KMS-11 (cell line): ENCODE measurements at regions not wholly inside any gene's neighbourhood (a gene's known extent, or its start where the extent isn't known, plus 50 kb on each side); places are given as distances from the start of the nearest gene placed in this dataset.

Source experiments
- H2AFZ ChIP-seq: fragments of 200-600 bp; sonication (generic); 2 replicates; pipeline ENCODE4 v1.6.1; 2016; ENCODE audit warnings: antibody characterized with exemption, mixed run types, low read depth
- H3K27ac ChIP-seq: fragments of 200-600 bp; sonication (generic); 2 replicates; pipeline ENCODE4 v1.6.1; 2016; ENCODE audit warnings: mild to moderate bottlenecking, mixed run types
- H3K27me3 ChIP-seq: fragments of 200-600 bp; sonication (generic); 2 replicates; pipeline ENCODE4 v1.6.1; 2017; ENCODE audit warnings: mild to moderate bottlenecking, low read depth, mixed run types, moderate library complexity; ENCODE audit not compliant: insufficient read depth
- H3K36me3 ChIP-seq: fragments of 200-600 bp; sonication (generic); 2 replicates; pipeline ENCODE4 v1.6.1; 2017; ENCODE audit warnings: mild to moderate bottlenecking, mixed run types; ENCODE audit not compliant: insufficient read depth
- H3K4me1 ChIP-seq: fragments of 200-600 bp; sonication (generic); 2 replicates; pipeline ENCODE4 v1.6.1; 2016; ENCODE audit warnings: mild to moderate bottlenecking, low read depth, mixed run types; ENCODE audit not compliant: poor library complexity, severe bottlenecking
- H3K4me2 ChIP-seq: fragments of 200-600 bp; sonication (generic); 2 replicates; pipeline ENCODE4 v1.7.0; 2016; ENCODE audit warnings: mild to moderate bottlenecking, mixed run types
- H3K4me3 ChIP-seq: fragments of 200-600 bp; sonication (generic); IDR thresholded peaks from 2 replicates; pipeline ENCODE4 v1.6.1; 2017; ENCODE audit warnings: low read depth, low read length, mixed read lengths; ENCODE audit not compliant: insufficient read depth
- H3K79me2 ChIP-seq: fragments of 200-600 bp; sonication (generic); 2 replicates; pipeline ENCODE4 v1.6.1; 2016; ENCODE audit warnings: low read depth, mixed run types; ENCODE audit not compliant: insufficient read depth
- H3K9ac ChIP-seq: fragments of 200-600 bp; sonication (generic); 2 replicates; pipeline ENCODE4 v1.6.1; 2016; ENCODE audit warnings: mild to moderate bottlenecking, mixed run types
- H4K20me1 ChIP-seq: fragments of 200-600 bp; sonication (generic); 2 replicates; pipeline ENCODE4 v1.6.1; 2016; ENCODE audit warnings: mild to moderate bottlenecking, mixed run types; ENCODE audit not compliant: insufficient read depth
- CTCF ChIP-seq: fragments of 200-600 bp; sonication (generic); conservative IDR thresholded peaks from 2 replicates; pipeline ENCODE4 v1.6.1; 2017; ENCODE audit warnings: low read depth, mild to moderate bottlenecking, antibody characterized with exemption, low read length, moderate library complexity, mixed read lengths

- H3K36me3 ChIP-seq = no peaks in the 10 kb centered on the region
- H3K4me1 ChIP-seq = no peaks in the 10 kb centered on the region
- H4K20me1 ChIP-seq = no peaks in the 10 kb centered on the region
- no peak overlapping the region for H2AFZ ChIP-seq
- no peaks in the 10 kb centered on the region for H3K79me2 ChIP-seq
- no peaks in the 10 kb centered on the region for H3K27me3 ChIP-seq
- no peak overlapping the region for H3K9ac ChIP-seq
- no peak overlapping the region for H3K27ac ChIP-seq
- H3K4me2 ChIP-seq = no peak overlapping the region
- H3K4me3 ChIP-seq = no peak overlapping the region
- TF ChIP-seq CTCF = no peak
These were observed 350.1 kb downstream of the CBLN2 start for GRCh38 chr18:72194072-72194471.

GRCh38 chr18:72187956-72188355 is 356.2 kb downstream of the CBLN2 start:
- no peak for TF ChIP-seq CTCF
- Histone ChIP-seq H3K4me3 (no peak overlapping the region), H3K4me1 (peaks cover 29% of the 10 kb centered on the region)

GRCh38 chr18:72181241-72181764 is 362.8 kb downstream of the CBLN2 start:
- peak overlapping the region; percentile 61 for H3K4me2 ChIP-seq

More at GRCh38 chr18:72187956-72188355, 356.2 kb downstream of the CBLN2 start:
- no peak overlapping the region for H2AFZ ChIP-seq
- H3K9ac ChIP-seq = no peak overlapping the region
- H3K27me3 ChIP-seq = no peaks in the 10 kb centered on the region
- no peaks in the 10 kb centered on the region for H3K79me2 ChIP-seq
- no peaks in the 10 kb centered on the region for H4K20me1 ChIP-seq
- no peak overlapping the region for H3K27ac ChIP-seq
- no peaks in the 10 kb centered on the region for H3K36me3 ChIP-seq
- H3K4me2 ChIP-seq = no peak overlapping the region

GRCh38 chr18:72180689-72181088 is 363.5 kb downstream of the CBLN2 start:
- peak overlapping the region; percentile 97 for H3K27ac ChIP-seq

More at GRCh38 chr18:72181241-72181764, 362.8 kb downstream of the CBLN2 start:
- H3K4me1 ChIP-seq = peaks cover 64% of the 10 kb centered on the region
- H3K4me3 ChIP-seq = no peak overlapping the region
- no peak for TF ChIP-seq CTCF
- H2AFZ ChIP-seq = peak overlapping the region; percentile 23; the same call in 1 of the 2 replicates
- H3K9ac ChIP-seq = peak overlapping the region; percentile 59
- H3K79me2 ChIP-seq = no peaks in the 10 kb centered on the region
- H3K36me3 ChIP-seq = no peaks in the 10 kb centered on the region
- H4K20me1 ChIP-seq = no peaks in the 10 kb centered on the region
- H3K27ac ChIP-seq = peak overlapping the region; percentile 97
- H3K27me3 ChIP-seq = no peaks in the 10 kb centered on the region

More at GRCh38 chr18:72180689-72181088, 363.5 kb downstream of the CBLN2 start:
- peak overlapping the region; percentile 61 for H3K4me2 ChIP-seq
- H3K36me3 ChIP-seq = no peaks in the 10 kb centered on the region
- peak overlapping the region; percentile 23; the same call in 1 of the 2 replicates for H2AFZ ChIP-seq
- no peak overlapping the region for H3K4me3 ChIP-seq
- peak overlapping the region; percentile 59 for H3K9ac ChIP-seq
- peaks cover 58% of the 10 kb centered on the region for H3K4me1 ChIP-seq
- no peaks in the 10 kb centered on the region for H3K27me3 ChIP-seq
- TF ChIP-seq CTCF = no peak
- no peaks in the 10 kb centered on the region for H4K20me1 ChIP-seq
- H3K79me2 ChIP-seq = no peaks in the 10 kb centered on the region
